Nephron (organoid): ENCODE measurements at regions not wholly inside any gene's neighbourhood (a gene's known extent, or its start where the extent isn't known, plus 50 kb on each side); places are given as distances from the start of the nearest gene placed in this dataset.

Experiments
- H3K27ac Mint-ChIP-seq, 3 experiments: 2 replicates each; pipeline ENCODE4 v1.8.0; 2020; ENCODE audit warnings: mixed read lengths in 3 of 3, mild to moderate bottlenecking in 2 of 3, moderate library complexity in 1 of 3
- H3K27me3 Mint-ChIP-seq: 2 replicates; pipeline ENCODE4 v1.8.0; 2021; ENCODE audit warnings: low read depth, mild to moderate bottlenecking, moderate library complexity, mixed read lengths
- H3K36me3 Mint-ChIP-seq: 2 replicates; pipeline ENCODE4 v1.8.0; 2020; ENCODE audit warnings: low read depth, mixed read lengths
- H3K4me1 Mint-ChIP-seq: 2 replicates; pipeline ENCODE4 v1.8.0; 2020; ENCODE audit warnings: mixed read lengths
- H3K4me3 Mint-ChIP-seq, 3 experiments: 2 replicates each; pipeline ENCODE4 v1.8.0; 2020; ENCODE audit warnings: mild to moderate bottlenecking in 3 of 3, mixed read lengths in 3 of 3, moderate library complexity in 2 of 3
- H3K9me3 Mint-ChIP-seq: 2 replicates; pipeline ENCODE4 v1.8.0; 2020; ENCODE audit warnings: mixed read lengths
- CTCF ChIP-seq, 3 experiments: fragments of 200-600 bp; sonication (generic); IDR thresholded peaks; one replicate each; pipeline ENCODE4 v1.5.0; 2021; ENCODE audit warnings: antibody characterized with exemption in 3 of 3; ENCODE audit not compliant: unreplicated experiment in 3 of 3

- Mint-ChIP-seq H3K4me1 (peaks cover 16% of the 10 kb centered on the region), H3K9me3 (peaks cover 3% of the 10 kb centered on the region), H3K4me3 (no peak overlapping the region), H3K27ac (peak overlapping the region; percentile 40 to 85 (median 59)), H3K27me3 (no peaks in the 10 kb centered on the region), H3K36me3 (peaks cover 4% of the 10 kb centered on the region)
- peak; percentile 18 to 39 (median 25) for TF ChIP-seq CTCF (IDR thresholded peaks at IDR 0.05; ENCODE audit: unreplicated experiment in 3 of 3)
These were observed 51.9 kb upstream of the WT1 start for GRCh38 chr11:32487270-32487669.

- H3K27me3 Mint-ChIP-seq = no peaks in the 10 kb centered on the region
- no peak overlapping the region for H3K4me3 Mint-ChIP-seq
These were observed 50.4 kb upstream of the WT1 start for GRCh38 chr11:32485733-32486132.

More at GRCh38 chr11:32485733-32486132, 50.4 kb upstream of the WT1 start:
- no peak for TF ChIP-seq CTCF (IDR thresholded peaks at IDR 0.05; ENCODE audit: unreplicated experiment in 3 of 3)
- Mint-ChIP-seq H3K9me3 (no peaks in the 10 kb centered on the region), H3K27ac (peak overlapping the region in 1 of 3 experiments; percentile 0), H3K36me3 (peaks cover 4% of the 10 kb centered on the region), H3K4me1 (peaks cover 26% of the 10 kb centered on the region)
